HG03521 (cell line): ENCODE measurements at regions not wholly inside any gene's neighbourhood (a gene's known extent, or its start where the extent isn't known, plus 50 kb on each side); places are given as distances from the start of the nearest gene placed in this dataset.

Source experiments
- ATAC-seq: cut with Tn5 transposase; IDR thresholded peaks from one replicate; pipeline ENCODE4 v1.9.1; 2021; ENCODE audit warnings: mild to moderate bottlenecking, moderate library complexity; ENCODE audit not compliant: unreplicated experiment

GRCh38 chr10:63707254-63707910, 186.2 kb downstream of the REEP3 start:
- ATAC-seq = peak; percentile 76

- ATAC-seq = no peak
These were observed 187.2 kb downstream of the REEP3 start for GRCh38 chr10:63708421-63708820.

- no peak for ATAC-seq
These were observed 189.5 kb downstream of the REEP3 start for GRCh38 chr10:63710703-63711102.

DNA sequence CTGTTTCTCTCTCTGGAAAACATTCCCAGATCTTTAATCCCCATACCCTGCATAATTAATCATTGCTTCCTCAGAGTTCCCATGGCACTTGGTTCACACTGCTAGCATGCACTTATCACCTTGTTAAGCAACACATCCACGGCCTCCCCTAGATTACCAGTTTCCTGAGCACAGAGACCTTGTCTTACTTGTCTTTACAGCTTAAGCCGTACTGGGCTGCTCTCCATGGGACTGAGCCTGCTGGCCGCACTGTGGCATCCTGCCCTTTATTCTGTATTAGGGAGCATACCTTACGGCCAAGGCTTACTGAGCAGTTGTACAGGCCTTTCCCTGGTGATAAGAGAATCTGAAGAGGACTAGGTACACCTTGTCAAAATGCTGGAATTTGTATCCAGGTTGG, 190.2 kb downstream of the REEP3 start:
- ATAC-seq = no peak

- ATAC-seq = no peak
These were observed 190.9 kb downstream of the REEP3 start for GRCh38 chr10:63711867-63712716.

DNA sequence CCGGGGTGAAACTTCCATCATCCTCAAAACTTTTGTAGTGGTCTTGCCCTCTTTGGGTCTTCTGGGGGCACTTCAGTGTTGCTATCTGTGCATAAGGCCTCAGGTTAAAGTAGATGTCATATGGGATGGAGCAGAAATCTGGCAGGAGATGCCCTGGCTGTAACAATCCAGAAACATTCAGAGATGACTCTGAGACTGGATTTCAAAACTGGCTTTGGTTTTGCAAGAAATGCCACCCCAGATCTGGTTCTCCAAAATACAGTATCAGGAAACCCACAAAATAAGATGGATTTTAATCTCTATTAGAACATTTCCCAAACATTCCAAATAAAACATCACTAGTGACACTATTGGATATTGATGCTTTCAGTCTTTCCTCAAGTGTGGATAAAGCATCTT, 191.5 kb downstream of the REEP3 start:
- ATAC-seq = no peak

DNA sequence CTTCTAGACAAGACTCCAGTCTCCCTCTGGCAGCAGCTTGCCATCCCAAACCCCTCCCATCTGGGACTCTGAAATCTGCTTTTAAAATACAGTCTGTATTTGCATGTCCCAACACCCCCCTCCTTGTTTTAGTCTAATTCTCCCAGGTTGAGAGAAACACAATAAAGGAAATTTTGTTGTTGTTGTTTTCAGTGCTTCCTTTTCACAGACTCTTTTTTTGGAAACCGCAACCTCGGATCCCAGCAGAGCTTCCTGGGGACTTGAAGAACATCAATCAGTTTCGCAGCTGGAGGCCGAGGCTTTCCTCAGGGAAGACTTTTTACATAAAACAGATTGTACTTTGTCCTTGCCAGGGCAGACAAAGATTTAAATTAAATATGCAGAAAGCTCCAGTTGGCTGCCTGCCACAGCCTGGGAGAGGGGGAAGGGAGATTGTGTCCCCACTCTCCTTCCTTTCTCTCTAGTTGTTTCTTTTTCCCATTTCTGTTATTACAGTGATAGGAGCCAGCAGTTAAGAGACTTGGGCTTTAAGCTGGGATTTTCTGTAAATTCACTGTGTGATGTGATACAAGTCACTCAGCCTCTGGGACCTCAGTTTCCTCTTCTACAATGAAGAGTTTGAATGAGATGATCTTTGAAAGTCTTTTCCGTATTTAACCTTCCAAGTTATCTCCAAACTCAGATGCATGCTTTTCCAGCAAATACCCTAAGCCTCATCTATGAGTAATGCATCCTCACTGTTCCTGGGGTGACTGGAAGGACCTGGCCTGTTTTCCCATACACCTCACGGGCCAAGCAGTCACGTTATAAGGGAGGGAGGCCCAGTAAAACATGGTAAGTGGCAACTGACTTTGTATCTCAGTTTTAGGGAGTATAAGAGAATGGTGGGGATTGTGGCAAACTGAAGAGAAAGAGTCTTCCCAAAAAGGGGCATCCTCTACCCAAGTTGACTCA, 192.3 kb downstream of the REEP3 start:
- no peak for ATAC-seq

DNA sequence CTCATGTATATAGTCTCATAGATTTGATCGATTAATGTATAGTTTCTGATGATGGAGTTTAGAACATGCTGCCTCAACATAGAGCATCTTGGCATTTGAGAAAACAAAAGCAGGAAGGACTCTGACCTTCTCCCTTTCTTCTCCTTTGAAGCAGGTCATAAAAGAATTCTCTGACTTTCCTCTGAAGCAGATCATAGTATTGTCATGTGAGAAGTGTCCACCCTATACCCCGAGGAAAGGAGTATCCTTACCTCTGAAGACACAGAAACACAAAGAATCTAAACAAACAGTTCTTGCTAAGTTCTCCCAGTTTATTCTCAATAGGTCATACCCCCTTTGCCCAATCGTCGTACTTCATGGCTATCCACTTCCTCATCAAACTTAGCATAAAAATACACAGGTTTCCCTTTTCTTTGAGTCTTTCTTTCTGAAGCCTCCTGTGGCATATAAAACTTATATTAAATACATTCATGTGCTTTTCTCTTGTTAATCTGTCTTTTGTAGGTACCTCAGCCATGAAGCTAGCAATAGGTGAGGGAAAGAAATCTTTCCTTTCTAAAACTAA, 194.9 kb downstream of the REEP3 start:
- no peak for ATAC-seq

DNA sequence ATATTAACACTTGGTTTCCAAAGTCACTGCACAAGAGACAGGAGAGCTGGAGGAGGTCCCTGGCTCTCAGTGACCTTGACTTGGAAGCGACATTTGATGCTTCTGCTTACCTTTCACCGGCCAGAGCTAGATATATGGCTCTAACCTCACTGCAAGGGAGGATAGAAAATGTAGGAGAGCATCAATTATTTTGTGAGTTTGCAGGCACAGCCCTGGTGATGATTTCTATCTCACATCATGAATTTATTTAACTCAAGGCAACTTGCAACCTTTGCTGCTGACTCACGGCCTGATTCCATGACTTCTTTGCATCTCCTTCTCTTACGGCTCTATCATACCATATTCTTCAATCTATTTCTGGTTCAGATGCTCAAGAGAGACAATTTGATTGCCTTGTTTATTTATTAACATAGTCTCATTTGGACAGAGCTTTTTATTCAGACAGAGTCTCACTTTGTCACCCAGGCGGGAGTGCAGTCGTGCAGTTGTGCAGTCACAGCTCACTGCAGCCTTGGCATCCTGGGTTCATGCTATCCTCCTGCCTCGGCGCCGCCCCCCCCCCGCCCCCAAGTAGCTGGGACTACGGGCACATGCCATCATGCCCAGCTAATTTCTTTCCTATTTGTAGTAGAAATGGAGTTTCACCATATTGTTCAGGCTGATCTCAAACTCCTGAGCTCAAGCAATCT, 196.0 kb downstream of the REEP3 start:
- ATAC-seq = no peak

DNA sequence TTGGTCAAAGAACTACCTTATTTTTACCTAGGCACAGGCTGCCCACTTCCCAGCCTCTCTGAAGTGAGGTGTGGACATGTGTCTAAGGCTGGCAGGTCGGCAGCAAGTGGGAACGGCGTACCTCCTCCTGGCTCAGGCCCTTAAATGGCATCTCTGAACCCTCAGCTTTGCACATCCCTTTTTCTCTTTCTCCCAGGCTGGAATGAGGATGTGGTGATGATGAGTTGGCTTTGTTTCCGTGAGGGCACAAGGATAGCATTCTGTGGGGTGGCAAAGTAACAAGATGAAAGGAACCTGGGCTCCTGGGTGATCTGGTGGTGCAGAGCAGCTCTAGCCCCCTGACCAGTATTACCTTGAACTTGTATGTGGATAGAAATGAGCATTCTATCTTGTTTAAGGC, 196.8 kb downstream of the REEP3 start:
- ATAC-seq = no peak

GRCh38 chr10:63718421-63718820, 197.2 kb downstream of the REEP3 start:
- no peak for ATAC-seq

- ATAC-seq = no peak
These were observed 198.1 kb downstream of the REEP3 start for GRCh38 chr10:63719226-63719856.

- peak; percentile 55 for ATAC-seq
These were observed 198.9 kb downstream of the REEP3 start for GRCh38 chr10:63720072-63720537.

DNA sequence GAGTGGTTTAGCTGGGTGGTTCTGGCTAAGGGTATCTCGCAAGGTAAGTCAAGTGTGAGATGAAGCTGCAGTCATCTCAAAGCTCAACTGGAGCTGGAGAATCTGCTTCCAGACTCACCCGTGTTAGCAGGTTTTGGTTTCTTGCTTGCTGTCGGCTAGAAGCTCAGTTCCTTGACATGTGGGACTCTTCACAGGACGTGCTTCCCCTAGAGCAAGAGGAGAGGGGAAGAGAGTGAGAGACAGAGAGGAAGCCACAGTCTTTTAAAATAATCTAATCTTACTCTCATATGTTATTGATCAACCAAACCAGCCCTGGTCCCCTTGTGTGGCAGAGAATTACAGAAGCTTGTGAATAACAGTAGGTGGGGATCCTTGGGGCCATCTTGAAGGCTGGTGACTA, 199.5 kb downstream of the REEP3 start:
- no peak for ATAC-seq

DNA sequence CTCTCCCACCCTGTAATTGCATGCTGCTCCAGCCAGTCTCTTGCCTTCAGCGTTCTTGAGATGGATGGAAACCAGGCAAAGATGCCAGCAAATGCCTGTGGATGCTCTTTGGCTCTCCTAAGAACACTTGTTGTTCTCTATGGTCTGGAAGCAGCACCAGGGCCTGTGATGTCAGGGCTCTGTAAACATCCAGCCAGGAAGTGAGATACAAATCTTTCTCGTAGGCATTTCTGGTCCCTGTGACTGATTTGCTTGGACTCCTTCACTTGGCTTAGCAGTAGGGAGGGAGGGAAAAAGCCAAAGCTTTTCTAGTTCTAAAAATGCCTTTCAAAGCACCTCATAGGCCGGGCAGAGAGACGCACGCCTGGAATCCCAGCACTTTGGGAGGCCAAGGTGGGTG, 201.3 kb downstream of the REEP3 start:
- no peak for ATAC-seq

DNA sequence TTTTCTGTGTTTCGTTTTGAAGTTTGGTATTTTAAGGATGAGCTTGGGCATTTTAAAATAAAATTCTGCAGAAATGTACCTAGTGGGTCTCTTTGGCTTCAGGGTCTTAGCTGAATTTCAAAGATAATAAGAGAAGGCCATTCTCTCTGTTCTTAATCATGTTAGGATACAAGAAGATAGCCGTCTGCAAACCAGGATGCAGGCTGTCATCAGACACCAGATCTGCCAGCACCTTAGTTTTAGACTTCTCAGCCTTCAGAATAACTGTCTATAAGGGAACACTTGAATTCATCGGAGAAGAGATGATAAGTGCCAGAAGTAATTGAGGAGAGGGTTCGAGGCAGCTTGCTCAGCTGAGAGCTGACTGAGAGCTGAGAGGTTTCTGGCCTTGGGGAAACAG, 202.1 kb downstream of the REEP3 start:
- ATAC-seq = no peak

- ATAC-seq = no peak
These were observed 202.5 kb downstream of the REEP3 start for GRCh38 chr10:63723741-63724140.

- ATAC-seq = no peak
These were observed 203.7 kb downstream of the REEP3 start for GRCh38 chr10:63724922-63725321.

GRCh38 chr10:63726867-63727266, 205.7 kb downstream of the REEP3 start:
- no peak for ATAC-seq

DNA sequence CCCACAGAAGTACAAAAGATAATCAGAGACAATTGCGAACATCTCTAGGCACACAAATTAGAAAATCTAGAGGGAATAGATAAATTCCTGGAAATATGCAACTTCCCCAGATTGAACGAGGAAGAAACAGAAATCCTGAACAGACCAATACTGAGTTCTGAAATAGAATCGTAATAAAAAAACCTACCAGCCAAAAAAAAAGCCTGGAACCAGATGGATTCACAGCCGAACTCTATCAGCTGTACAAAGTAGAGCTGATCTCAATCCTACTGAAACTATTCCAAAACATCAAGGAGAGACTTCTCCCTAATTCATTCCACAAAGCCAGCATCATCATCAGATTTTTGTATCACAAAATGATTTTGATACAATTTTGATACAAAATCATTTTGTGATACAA, 206.4 kb downstream of the REEP3 start:
- ATAC-seq = no peak
